ENCODE measurements at regions not wholly inside any gene's neighbourhood (a gene's known extent, or its start where the extent isn't known, plus 50 kb on each side); places are given as distances from the start of the nearest gene placed in this dataset.
A peak's percentile ranks its signal among the peaks of the same experiment; 100 is the strongest.

DNA sequence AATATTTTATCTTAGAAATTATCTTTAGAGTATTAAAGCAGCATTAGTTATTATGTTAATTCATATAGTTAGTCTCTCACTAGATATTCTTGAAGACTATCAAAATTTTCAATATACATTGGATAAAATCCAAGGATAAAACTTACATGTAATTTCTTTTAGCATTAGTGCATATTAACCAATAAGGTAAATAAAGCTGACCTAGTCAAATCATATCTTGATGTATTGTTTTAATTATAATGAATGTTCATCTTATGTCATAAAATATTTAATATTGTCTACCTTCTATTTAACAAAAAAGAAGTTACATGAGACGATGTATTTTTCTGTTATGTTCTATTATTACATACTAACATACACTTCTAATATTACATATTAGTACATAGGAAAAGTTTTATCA lies 301.7 kb upstream of the DAB2 start:
- Histone ChIP-seq H3K36me3 (ENCODE audit: control insufficient read depth, insufficient read depth, low read length) (no peaks in the 10 kb centered on the region), H3K4me1 (ENCODE audit: control insufficient read depth, extremely low read depth, insufficient read depth, low read length) (no peaks in the 10 kb centered on the region)
- no peak for TF ChIP-seq EZH2 (IDR thresholded peaks at IDR 0.05; ENCODE audit: low read length, missing control alignments)
- TF ChIP-seq, protein P1, sequence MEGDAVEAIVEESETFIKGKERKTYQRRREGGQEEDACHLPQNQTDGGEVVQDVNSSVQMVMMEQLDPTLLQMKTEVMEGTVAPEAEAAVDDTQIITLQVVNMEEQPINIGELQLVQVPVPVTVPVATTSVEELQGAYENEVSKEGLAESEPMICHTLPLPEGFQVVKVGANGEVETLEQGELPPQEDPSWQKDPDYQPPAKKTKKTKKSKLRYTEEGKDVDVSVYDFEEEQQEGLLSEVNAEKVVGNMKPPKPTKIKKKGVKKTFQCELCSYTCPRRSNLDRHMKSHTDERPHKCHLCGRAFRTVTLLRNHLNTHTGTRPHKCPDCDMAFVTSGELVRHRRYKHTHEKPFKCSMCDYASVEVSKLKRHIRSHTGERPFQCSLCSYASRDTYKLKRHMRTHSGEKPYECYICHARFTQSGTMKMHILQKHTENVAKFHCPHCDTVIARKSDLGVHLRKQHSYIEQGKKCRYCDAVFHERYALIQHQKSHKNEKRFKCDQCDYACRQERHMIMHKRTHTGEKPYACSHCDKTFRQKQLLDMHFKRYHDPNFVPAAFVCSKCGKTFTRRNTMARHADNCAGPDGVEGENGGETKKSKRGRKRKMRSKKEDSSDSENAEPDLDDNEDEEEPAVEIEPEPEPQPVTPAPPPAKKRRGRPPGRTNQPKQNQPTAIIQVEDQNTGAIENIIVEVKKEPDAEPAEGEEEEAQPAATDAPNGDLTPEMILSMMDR (conservative IDR thresholded peaks at IDR 0.05 in 1 of 2, IDR thresholded peaks at IDR 0.05 in 1 of 2; ENCODE audit: low read depth in 1 of 2, low read length in 2 of 2), result no peak

DNA sequence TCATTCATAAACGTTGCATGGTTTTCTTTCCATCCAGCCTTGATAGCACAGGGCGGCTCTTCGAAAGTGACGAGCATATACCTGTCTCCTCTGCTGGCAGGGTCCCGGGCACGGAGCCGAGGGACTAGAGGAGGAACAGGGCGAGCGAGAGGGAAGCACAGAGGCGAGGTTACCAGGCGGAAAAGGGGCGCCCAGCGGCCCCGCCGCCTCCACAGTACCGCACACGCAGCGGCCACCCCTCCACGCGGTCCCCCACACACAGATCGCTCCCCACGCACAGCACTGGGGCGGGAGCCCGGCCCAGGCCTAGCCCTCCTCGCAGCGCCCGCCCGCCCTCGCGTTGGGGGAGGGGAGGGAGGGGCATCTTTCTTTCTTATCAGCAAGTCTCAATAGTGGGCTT lies 296.6 kb upstream of the DAB2 start:
- Histone ChIP-seq H3K4me1 (ENCODE audit: control insufficient read depth, extremely low read depth, insufficient read depth, low read length) (no peaks in the 10 kb centered on the region), H3K9ac (ENCODE audit: insufficient read depth, low read length) (no peak overlapping the region), H4K20me1 (ENCODE audit: control insufficient read depth, extremely low read depth, insufficient read depth, low read length) (no peaks in the 10 kb centered on the region), H3K79me2 (ENCODE audit: control insufficient read depth, insufficient read depth, low read length) (no peaks in the 10 kb centered on the region), H2AFZ (ENCODE audit: low read length) (no peak overlapping the region), H3K36me3 (ENCODE audit: control insufficient read depth, insufficient read depth, low read length) (no peaks in the 10 kb centered on the region), H3K27me3 (ENCODE audit: control insufficient read depth, insufficient read depth, low read length) (no peaks in the 10 kb centered on the region), H3K4me3 (replicated peaks in 1 of 4; ENCODE audit: control extremely low read depth in 1 of 4, insufficient read depth in 1 of 4, low read depth in 3 of 4, low read length in 4 of 4) (no peak overlapping the region), H3K9me3 (ENCODE audit: control insufficient read depth, insufficient read depth, low read depth, low read length) (no peaks in the 10 kb centered on the region), H3K27ac (ENCODE audit: insufficient read depth, low read length) (no peak overlapping the region), H3K4me2 (ENCODE audit: extremely low read depth, insufficient read depth, low read length) (no peak overlapping the region)
- TF ChIP-seq, protein P1 (conservative IDR thresholded peaks at IDR 0.05 in 1 of 2, IDR thresholded peaks at IDR 0.05 in 1 of 2; ENCODE audit: low read depth in 1 of 2, low read length in 2 of 2), result no peak
- TF ChIP-seq EZH2 (IDR thresholded peaks at IDR 0.05; ENCODE audit: low read length, missing control alignments), result no peak
- DNase-seq (ENCODE audit: low read depth in 2 of 2), result no peak

More for the DNA sequence above, 301.7 kb upstream of the DAB2 start:
- Histone ChIP-seq H3K9me3 (ENCODE audit: control insufficient read depth, insufficient read depth, low read depth, low read length) (no peaks in the 10 kb centered on the region), H3K27me3 (ENCODE audit: control insufficient read depth, insufficient read depth, low read length) (no peaks in the 10 kb centered on the region), H2AFZ (ENCODE audit: low read length) (no peak overlapping the region), H3K9ac (ENCODE audit: insufficient read depth, low read length) (no peak overlapping the region), H3K27ac (ENCODE audit: insufficient read depth, low read length) (no peak overlapping the region), H3K4me2 (ENCODE audit: extremely low read depth, insufficient read depth, low read length) (no peak overlapping the region), H3K4me3 (replicated peaks in 1 of 4; ENCODE audit: control extremely low read depth in 1 of 4, insufficient read depth in 1 of 4, low read depth in 3 of 4, low read length in 4 of 4) (no peak overlapping the region), H3K79me2 (ENCODE audit: control insufficient read depth, insufficient read depth, low read length) (no peaks in the 10 kb centered on the region), H4K20me1 (ENCODE audit: control insufficient read depth, extremely low read depth, insufficient read depth, low read length) (no peaks in the 10 kb centered on the region)
- no peak for DNase-seq (ENCODE audit: low read depth in 2 of 2)

DNA sequence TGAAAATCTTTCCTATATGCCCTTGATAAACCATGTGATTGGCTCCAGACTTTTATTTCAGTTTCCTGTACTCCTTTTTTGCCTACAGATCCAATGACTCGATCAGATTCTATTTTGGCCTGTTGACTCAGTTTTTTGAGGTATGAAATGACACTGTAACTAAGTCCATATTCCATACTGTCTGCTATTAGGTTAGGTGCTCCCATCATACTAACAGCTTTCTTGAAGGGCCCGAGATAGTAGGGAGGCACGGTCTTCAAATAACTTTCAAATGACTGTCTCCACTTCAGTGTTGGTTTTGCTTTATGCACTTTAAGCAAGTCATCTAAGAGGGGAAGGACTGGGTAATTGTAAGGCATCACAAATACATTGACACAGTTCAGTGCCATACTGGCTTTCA lies 295.4 kb upstream of the DAB2 start:
- TF ChIP-seq EZH2 (IDR thresholded peaks at IDR 0.05; ENCODE audit: low read length, missing control alignments), result no peak
- TF ChIP-seq, protein P1 (conservative IDR thresholded peaks at IDR 0.05 in 1 of 2, IDR thresholded peaks at IDR 0.05 in 1 of 2; ENCODE audit: low read depth in 1 of 2, low read length in 2 of 2), result no peak
- Histone ChIP-seq H3K27ac (ENCODE audit: insufficient read depth, low read length) (no peak overlapping the region), H3K4me2 (ENCODE audit: extremely low read depth, insufficient read depth, low read length) (no peak overlapping the region), H3K79me2 (ENCODE audit: control insufficient read depth, insufficient read depth, low read length) (no peaks in the 10 kb centered on the region), H3K36me3 (ENCODE audit: control insufficient read depth, insufficient read depth, low read length) (no peaks in the 10 kb centered on the region), H3K4me3 (replicated peaks in 1 of 4; ENCODE audit: control extremely low read depth in 1 of 4, insufficient read depth in 1 of 4, low read depth in 3 of 4, low read length in 4 of 4) (no peak overlapping the region), H4K20me1 (ENCODE audit: control insufficient read depth, extremely low read depth, insufficient read depth, low read length) (no peaks in the 10 kb centered on the region), H3K27me3 (ENCODE audit: control insufficient read depth, insufficient read depth, low read length) (no peaks in the 10 kb centered on the region), H2AFZ (ENCODE audit: low read length) (no peak overlapping the region), H3K4me1 (ENCODE audit: control insufficient read depth, extremely low read depth, insufficient read depth, low read length) (no peaks in the 10 kb centered on the region), H3K9me3 (ENCODE audit: control insufficient read depth, insufficient read depth, low read depth, low read length) (no peaks in the 10 kb centered on the region), H3K9ac (ENCODE audit: insufficient read depth, low read length) (no peak overlapping the region)
- DNase-seq (ENCODE audit: low read depth in 2 of 2), result peak in 1 of 2 donors; percentile 51

All from fibroblast of lung (primary cell).